GM21786 (cell line): ENCODE measurements at regions not wholly inside any gene's neighbourhood (a gene's known extent, or its start where the extent isn't known, plus 50 kb on each side); places are given as distances from the start of the nearest gene placed in this dataset.

ENCODE experiments used
- ATAC-seq: cut with Tn5 transposase; IDR thresholded peaks from one replicate; pipeline ENCODE4 v1.9.1; 2021; ENCODE audit not compliant: unreplicated experiment

GRCh38 chr7:121459148-121459547 lies 63.0 kb upstream of the FAM3C start:
- ATAC-seq: no peak

DNA sequence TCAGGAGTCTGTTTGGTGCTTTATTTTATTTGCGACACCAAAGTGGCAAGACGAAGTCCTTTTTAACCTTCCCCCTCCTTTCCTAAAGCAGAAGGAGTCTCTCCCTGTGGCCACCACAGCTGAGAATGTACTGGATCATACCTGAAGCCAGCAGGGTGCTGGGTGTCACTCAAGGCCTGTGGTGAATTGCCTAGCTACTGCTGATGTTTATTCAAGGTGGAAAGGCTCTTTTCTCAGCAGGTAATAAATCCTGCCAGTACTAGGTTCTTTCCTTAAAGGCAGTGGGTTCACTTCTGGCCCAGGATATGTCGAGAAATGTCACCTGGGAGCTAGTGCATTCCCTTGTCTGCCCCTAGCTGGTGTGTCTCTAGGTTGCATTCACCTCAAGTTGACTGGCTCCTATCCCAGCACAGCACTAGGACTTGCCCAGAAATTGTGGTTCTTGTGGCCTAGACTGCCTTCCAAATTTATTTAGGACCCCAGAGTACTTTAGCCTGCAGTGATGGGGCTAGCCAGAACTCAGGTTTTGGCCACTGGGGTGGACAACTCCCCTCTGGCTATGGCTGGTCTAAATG lies 60.8 kb upstream of the FAM3C start:
- no peak for ATAC-seq

DNA sequence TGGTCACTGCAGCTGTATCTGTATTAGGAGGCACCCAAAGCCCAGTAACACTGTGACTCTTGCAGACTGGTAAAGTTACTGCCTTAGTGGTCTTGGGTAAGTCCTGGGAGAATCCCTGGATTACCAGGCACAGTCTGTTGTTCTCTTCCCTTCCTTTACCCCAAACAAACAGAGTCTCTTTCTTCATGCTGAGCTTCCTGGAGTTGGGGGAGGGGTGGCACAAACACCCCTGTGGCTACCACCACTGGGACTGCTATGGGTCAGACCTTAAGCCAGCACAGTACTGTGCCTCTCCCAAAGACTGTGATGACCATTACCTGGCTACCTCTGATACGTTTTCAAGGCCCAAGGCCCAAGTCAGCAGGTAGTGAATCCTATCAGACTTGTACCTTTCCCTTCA lies 59.9 kb upstream of the FAM3C start:
- no peak for ATAC-seq

GRCh38 chr7:121452389-121452788 lies 56.3 kb upstream of the FAM3C start:
- ATAC-seq: no peak

DNA sequence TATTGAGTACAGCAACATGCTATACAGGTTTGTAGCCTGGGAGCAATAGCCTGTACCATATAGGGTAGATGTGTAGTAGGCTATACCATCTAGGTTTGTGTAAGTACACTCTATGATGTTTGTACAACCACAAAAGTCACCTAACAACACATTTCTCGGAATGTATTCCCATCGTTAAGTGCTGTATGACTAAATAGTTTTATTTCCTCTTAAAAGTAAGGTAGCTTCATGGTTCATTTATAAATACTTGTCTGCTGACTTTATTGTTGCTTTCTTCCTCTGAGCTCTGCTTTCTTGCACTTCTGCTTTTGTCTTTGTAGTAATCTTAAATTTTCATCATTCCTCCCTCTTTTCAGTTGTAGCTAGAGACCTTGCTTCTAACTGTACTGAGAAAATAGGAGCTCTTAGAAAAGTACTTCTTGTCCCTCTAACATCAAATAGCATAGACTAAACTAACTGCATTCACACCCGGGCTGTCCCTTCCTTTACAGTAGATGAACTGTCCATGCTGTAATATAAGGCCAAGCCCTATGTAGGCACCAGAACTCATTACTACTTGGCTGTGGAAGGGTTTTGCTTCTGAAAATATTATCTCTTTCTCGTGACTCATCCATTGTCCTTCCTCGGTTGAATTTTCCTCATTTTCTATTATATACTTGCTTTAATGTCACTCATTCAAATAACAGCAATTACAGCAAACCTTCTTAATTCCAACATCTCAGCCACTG lies 55.4 kb upstream of the FAM3C start:
- no peak for ATAC-seq

DNA sequence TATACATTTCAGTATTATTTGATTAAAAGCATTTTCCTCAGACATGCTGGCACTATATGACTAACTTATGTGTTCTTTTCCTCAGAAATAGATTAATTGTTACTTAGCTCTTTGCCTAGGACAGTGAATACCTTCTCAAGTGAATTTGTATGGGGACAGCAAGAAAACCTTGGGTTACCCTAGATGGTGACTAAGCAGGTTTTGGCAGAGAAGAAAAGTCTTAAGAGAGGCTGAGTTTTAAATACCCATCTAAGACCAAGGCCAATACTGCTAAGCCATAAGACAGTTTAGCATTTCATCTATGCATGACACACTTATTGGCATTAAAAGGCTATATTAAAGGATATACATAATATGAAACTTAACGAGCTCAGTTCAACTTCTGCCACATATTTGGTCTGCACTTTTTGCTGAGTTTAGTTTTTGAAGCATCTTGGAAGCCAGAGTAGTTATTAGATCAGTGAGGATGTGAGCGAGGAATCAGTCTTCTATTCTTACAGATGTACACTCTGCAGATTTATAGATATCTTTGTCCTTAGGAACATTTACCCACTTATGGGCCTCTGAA lies 54.6 kb upstream of the FAM3C start:
- no peak for ATAC-seq

GRCh38 chr7:121449735-121450240 lies 53.7 kb upstream of the FAM3C start:
- no peak for ATAC-seq

DNA sequence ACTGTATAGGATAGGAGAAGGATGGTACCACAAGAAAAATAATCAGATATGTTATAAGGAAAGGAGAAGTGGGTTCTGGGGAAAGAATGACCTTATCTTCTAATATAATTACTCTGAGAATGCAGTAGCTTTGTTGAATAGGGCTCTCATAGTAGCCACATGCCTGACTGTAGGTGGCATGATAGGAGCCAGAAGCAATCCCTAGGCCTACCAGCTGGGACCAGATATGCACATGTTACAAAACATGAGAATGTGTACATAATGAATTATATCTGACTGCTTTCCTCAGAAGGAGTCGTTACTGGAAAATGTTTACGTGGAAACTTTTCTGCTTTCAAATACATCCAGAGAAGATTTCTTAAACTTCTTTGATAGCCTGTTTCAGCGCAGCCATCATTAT lies 53.2 kb upstream of the FAM3C start:
- no peak for ATAC-seq

GRCh38 chr7:121448429-121448828 lies 52.3 kb upstream of the FAM3C start:
- ATAC-seq: no peak

DNA sequence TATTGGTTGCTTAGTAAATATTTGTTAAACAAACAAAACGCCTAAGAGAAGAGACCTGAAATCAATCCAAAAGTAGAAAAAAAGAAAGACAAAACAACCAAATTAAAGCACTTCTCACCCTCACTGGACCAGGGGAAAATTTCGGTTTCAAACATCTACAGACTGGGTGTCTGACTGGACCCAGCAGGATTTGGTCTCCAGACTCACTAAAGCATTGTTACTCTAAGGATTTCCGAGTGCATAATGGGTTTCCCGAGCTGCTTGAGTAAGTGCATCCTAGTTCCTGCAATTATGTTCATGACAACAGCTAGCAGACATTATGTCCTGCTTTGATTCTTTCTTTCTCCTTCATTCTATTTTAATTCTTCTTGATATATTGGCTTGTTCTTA lies 51.8 kb upstream of the FAM3C start:
- no peak for ATAC-seq

- ATAC-seq: no peak
Observed at GRCh38 chr7:121447243-121447910, 51.3 kb upstream of the FAM3C start.

GRCh38 chr7:121446526-121446925 lies 50.4 kb upstream of the FAM3C start:
- ATAC-seq: no peak
